Jurkat, Clone E6-1 (cell line): ENCODE measurements at regions not wholly inside any gene's neighbourhood (a gene's known extent, or its start where the extent isn't known, plus 50 kb on each side); places are given as distances from the start of the nearest gene placed in this dataset.
"Not testable (repeated sequence)": the region's sequence is repeated elsewhere in the genome, so short reads cannot be mapped to it uniquely, and the experiment has no call there.

ENCODE experiments used
- DNase-seq: peaks from one replicate; pipeline ENCODE4 v3.0.0-alpha.2; 2011; ENCODE audit warnings: low read depth, low spot score
- H3K4me3 ChIP-seq: 2 replicates; pipeline ENCODE4 v1.5.1; 2011; ENCODE audit warnings: mild to moderate bottlenecking, low read length, control low read depth, moderate library complexity

GRCh38 chr2:131425231-131425941 is 50.5 kb upstream of the TUBA3D start:
- H3K4me3 ChIP-seq = peak overlapping the region; percentile 44
- DNase-seq = no peak

- DNase-seq, H3K4me3 ChIP-seq: not testable (repeated sequence)
Measured at GRCh38 chr2:131424605-131425114, 51.3 kb upstream of the TUBA3D start.

- H3K4me3 ChIP-seq = not testable (repeated sequence)
Measured at GRCh38 chr2:131420751-131421150, 55.2 kb upstream of the TUBA3D start.

GRCh38 chr2:131419441-131419840 is 55.5 kb upstream of the RAB6D start:
- DNase-seq = no peak
- H3K4me3 ChIP-seq = no peak overlapping the region

More at GRCh38 chr2:131420751-131421150, 55.2 kb upstream of the TUBA3D start:
- DNase-seq = not testable (repeated sequence)

- no peak overlapping the region for H3K4me3 ChIP-seq
- no peak for DNase-seq
Measured at GRCh38 chr2:131418625-131419024, 54.7 kb upstream of the RAB6D start.

GRCh38 chr2:131417886-131418285 is 53.9 kb upstream of the RAB6D start:
- DNase-seq = no peak
- no peak overlapping the region for H3K4me3 ChIP-seq

- DNase-seq = no peak
- no peak overlapping the region for H3K4me3 ChIP-seq
Measured at GRCh38 chr2:131413785-131414184, 49.8 kb upstream of the RAB6D start.
